Iris pigment epithelial cell (primary cell): ENCODE measurements at regions not wholly inside any gene's neighbourhood (a gene's known extent, or its start where the extent isn't known, plus 50 kb on each side); places are given as distances from the start of the nearest gene placed in this dataset.
"Not testable (repeated sequence)": the region's sequence is repeated elsewhere in the genome, so short reads cannot be mapped to it uniquely, and the experiment has no call there.

Experiments used
- DNase-seq: peaks from one replicate; pipeline ENCODE4 v3.0.0-alpha.2; 2011; ENCODE audit warnings: low read depth

GRCh38 chr6:165844801-165845364 is 181.8 kb upstream of the PDE10A start:
- no peak for DNase-seq

GRCh38 chr6:165844232-165844631 is 181.2 kb upstream of the PDE10A start:
- no peak for DNase-seq

GRCh38 chr6:165843568-165844113 is 180.6 kb upstream of the PDE10A start:
- DNase-seq: no peak

GRCh38 chr6:165843121-165843520 is 180.1 kb upstream of the PDE10A start:
- no peak for DNase-seq

DNA sequence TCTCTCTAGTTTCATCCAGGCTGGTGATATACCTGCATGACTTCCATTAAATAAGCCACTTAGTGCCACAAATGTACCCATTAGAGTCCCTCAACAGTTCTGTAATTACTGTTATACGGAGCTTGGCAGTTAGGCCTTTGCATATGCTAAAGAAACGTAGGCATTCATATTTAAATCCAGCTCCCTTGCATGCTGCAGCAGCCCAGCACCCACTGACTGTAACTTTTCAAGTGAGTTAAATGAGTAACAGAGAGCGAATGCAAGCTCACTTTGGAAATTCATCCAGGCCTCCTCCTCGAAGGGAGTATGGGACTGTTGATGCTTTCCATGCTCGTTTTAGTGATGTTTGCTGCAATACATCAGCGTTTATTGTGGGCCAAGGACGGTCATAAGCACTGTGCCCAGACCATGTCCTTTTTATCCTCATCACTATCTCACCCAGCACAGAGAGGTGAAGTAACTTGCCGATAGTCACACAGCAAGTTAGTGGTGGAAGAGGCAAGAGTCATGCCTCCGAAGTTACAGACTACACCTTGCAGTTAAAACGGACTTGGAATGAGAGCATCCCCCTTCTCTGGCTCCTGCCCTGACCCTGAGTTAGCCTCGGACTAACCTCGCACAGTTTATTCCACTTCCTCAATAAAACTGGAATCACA is 179.4 kb upstream of the PDE10A start:
- no peak for DNase-seq

GRCh38 chr6:165841153-165841558 is 178.1 kb upstream of the PDE10A start:
- DNase-seq: no peak

DNA sequence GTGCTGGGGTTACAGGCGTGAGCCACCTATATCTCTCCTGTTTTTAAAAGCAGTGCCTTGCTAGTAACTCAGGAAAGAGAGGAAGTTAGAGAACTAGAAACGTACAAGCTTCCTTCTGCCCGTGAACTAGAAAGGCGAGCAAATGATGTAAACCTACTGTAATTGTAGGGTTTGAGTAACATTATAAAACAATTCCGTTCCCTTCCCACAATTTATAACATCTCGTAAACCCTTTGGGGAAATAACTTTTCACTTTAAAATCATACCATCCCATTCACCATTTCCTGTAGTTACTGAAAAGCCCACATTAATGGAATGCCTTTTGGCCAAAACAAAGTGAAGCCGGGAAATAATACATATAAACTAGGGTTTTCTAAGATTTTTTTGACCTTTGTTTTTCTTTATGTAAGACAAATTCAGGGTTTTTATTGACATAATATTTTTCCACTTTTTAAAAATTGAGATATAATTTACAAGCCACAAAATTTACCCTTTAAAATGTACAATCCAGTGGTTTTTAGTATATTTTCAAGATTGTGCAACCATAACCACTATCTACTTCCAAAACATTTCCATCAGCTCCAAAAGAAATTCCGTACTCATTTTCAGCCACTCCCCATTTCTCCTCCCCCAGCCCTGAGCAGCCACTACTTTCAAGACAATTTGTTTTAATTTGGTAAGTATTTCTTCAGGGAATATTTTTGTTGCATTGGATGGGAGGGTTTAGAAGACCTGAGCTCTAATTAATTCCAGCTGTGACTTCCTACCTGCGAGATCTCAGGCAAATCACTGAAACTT is 175.1 kb upstream of the PDE10A start:
- no peak for DNase-seq

DNA sequence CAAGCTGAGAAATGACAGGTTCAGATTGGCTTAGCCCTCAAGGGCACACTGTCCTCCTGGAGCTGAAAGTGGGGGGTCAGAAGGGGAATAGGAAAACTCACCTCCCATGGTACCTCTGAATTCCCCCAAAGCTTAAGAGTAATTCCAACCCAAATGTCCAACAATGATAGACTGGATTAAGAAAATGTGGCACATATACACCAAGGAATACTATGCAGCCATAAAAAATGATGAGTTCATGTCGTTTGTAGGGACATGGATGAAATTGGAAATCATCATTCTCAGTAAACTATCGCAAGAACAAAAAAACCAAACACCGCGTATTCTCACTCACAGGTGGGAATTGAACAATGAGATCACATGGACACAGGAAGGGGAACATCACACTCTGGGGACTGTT is 173.6 kb upstream of the PDE10A start:
- not testable (repeated sequence) for DNase-seq

GRCh38 chr6:165835410-165835851 is 172.4 kb upstream of the PDE10A start:
- no peak for DNase-seq

GRCh38 chr6:165834613-165835259 is 171.7 kb upstream of the PDE10A start:
- DNase-seq: no peak

DNA sequence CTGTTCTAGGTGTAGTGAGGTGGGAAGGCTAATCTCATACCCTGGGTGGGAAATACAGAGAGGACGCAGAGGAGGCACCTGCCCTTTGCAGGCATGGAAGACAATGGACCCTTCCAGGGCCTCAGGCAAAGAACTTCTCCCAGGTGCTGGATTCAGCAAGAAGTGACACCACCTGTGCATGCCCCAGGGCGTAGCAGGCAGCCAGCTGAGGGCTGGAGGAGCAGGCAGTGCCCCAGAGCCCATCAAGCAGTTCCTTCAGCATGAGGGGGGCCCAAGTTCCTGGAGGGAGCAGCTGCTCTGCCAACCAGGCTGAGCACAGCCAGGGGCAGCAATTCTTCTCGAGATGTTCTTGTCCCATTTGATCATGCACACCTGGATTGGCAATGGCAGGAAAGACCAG is 170.3 kb upstream of the PDE10A start:
- DNase-seq: no peak

DNA sequence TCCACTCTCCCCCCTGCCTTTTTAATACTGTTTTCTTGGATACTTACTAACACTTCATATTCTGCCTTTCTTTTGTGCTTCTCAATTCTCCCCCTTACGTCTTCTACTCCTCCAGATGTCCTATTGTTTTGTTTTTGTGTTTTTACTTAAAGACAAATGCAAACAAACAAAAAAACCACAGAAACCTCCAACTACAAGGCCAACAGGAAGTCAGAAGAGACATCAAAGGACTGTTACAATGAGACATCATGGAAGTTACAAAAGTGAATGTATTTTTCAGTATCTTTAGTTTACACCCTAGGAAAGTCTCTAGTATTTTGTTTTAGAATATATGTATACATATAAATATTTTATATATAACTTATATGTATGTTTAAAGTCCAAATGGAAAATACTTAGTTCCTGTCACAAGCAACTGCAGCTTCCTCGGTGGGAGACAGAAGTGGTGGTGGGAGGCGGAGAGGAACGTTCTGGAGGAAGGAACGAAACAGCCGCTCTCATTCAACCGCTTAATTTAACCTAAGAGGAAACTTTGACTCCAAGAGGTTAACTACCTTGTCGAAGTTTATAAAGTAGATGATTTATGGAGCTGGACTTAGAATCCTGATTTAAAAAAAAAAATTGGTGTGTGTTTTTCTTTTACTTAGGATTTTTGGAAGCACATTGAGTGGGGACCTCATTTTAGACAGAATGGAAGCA is 168.9 kb upstream of the PDE10A start:
- DNase-seq: no peak

- no peak for DNase-seq
These were observed 167.7 kb upstream of the PDE10A start for GRCh38 chr6:165830761-165831160.

- DNase-seq: no peak
These were observed 166.3 kb upstream of the PDE10A start for GRCh38 chr6:165829376-165829775.

GRCh38 chr6:165827190-165827518 is 164.1 kb upstream of the PDE10A start:
- DNase-seq: no peak

DNA sequence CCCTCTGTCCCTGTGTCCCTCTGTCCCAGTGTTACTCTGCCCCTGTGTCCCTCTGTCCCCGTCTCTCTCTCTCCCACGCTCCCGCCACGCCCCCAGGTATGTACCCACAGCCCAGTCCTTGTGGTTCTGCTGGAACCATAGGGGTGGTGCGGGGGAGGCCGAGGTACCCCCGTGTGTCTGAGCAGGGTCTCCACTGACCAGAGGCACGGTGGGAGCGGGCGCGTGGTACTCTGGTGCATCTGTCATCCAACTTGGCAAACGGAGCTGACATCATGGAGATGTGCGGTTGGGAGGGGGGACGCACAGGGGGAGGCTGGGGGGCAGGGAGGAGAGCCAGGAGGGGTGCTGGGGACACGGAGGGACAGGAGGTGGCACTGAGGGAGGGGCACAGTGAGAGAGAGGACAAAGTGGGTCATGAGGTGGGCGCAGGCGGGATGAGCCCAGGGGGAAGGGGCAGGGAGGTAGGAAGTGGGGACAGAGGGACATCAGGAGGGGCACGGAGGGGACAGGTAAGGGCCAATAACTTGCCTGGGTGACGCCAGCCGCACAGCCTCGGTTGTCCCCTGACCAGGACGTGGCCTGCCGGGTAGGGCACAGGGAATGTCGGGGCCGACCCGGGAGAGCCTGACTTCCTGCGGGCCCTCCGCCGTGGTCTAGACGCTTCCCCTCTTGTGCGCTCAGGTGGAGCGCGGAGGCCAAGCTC is 163.6 kb upstream of the PDE10A start:
- DNase-seq: no peak

DNA sequence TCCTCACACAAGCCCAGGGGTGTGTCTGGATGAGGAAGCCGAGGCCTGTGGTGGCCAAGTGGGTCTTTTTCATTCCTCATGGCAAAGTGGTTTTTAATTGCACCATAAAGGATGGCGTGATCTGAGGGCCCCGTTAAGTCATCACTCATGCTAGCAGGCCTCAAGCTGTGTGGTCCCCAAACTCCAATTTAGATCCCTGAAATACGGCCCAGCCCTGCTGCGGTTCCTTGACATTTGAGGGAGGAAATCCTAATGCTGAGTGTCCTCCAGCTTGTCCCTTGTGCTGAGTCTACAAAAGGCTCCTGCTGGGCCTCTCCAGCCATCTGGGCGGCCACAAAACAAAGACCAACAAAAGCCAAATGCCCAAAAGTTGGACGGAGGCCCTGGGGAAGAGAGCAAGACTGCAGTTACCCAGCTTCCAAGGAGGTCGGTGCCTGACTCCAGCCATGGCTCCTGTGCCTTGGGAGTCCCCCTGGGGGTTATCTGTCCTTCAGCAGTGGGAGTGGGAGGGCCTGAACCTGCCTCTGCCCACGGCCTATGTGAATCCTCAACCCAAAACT is 162.3 kb upstream of the PDE10A start:
- DNase-seq: no peak

- DNase-seq: no peak
These were observed 160.7 kb upstream of the PDE10A start for GRCh38 chr6:165823609-165824326.

DNA sequence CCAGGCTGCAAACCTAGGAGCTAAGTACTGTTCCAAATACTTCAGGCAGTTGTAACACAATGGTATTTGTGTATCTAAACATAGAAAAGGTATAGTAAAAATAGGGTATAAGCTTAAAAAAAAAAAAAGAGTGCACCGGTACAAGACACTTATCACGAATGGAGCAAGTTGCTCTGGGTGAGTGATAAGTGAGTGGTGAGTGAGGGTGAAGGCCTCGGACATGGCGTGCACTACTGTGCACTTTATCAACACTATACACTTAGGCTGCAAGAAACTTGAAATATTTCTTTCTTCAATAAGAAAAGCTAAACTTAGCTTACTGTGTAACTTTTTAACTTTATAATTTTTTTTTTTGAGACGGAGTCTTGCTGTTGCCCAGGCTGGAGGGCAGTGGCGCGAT is 159.5 kb upstream of the PDE10A start:
- no peak for DNase-seq

DNA sequence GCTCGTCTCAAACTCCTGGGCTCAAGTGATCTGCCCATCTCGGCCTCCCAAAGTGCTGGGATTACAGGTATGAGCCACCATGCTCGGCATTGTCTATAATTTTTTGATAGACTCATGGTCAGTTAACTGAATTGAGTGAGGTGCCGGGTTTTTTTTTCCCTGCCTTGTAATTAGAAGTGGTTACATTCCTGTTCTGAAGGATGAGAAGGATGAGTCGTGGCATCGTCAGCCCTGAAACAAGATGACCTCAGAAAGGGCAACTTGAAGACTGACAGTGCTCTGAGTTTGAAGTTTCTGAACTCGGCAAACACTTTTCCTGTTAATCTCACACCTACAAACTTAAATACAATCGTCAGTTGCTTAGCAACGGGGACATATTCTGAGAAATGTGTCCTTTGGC is 158.7 kb upstream of the PDE10A start:
- no peak for DNase-seq
